ENCODE measurements at regions not wholly inside any gene's neighbourhood (a gene's known extent, or its start where the extent isn't known, plus 50 kb on each side); places are given as distances from the start of the nearest gene placed in this dataset.

DNA sequence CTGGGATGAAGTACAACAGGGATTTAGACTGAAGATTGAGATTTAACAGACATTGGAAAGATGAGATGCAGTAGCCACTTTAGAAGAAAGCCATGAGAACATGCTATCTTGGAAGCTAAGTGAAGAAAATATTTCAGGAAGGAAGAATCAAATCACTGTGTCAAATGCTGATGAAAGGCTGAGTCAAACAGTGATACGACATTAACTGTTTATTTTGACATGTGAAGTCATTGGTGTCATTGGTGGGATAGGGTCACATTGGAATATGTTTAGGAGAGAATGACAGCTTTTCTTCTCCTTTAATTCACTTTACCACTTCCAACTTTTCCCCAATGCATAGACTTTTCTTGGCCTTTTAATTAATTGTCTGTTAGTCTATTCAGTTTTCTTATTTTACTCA is 653.0 kb upstream of the BOD1L1 start:
- Histone ChIP-seq H3K4me3 (no peak overlapping the region), H3K27ac (no peak overlapping the region)
- DNase-seq (ENCODE audit: low spot score) = no peak
- TF ChIP-seq, protein P1, sequence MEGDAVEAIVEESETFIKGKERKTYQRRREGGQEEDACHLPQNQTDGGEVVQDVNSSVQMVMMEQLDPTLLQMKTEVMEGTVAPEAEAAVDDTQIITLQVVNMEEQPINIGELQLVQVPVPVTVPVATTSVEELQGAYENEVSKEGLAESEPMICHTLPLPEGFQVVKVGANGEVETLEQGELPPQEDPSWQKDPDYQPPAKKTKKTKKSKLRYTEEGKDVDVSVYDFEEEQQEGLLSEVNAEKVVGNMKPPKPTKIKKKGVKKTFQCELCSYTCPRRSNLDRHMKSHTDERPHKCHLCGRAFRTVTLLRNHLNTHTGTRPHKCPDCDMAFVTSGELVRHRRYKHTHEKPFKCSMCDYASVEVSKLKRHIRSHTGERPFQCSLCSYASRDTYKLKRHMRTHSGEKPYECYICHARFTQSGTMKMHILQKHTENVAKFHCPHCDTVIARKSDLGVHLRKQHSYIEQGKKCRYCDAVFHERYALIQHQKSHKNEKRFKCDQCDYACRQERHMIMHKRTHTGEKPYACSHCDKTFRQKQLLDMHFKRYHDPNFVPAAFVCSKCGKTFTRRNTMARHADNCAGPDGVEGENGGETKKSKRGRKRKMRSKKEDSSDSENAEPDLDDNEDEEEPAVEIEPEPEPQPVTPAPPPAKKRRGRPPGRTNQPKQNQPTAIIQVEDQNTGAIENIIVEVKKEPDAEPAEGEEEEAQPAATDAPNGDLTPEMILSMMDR (IDR thresholded peaks at IDR 0.05) = no peak

DNA sequence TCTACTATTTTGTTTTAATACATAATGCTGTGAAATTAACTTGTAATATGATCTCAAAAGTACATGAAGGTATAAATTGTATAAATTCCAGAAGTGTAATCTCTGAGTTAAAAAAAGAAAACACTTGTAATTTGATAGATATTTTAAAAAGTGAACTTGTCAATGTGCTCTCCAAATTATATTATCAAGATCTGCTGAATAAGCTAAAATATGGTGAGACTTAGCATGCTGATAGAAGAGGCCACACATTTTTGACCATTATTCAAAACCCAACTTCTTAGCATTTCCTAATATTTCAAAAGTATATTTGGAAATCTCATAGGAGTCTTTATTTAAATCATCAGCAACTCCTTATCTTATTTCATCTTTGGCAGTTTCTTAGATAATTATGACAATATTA is 657.1 kb upstream of the BOD1L1 start:
- no peak overlapping the region for H3K27ac ChIP-seq
- no peak for DNase-seq (ENCODE audit: low spot score)
- TF ChIP-seq, protein P1 (IDR thresholded peaks at IDR 0.05) = no peak
- H3K4me3 ChIP-seq = no peak overlapping the region

DNA sequence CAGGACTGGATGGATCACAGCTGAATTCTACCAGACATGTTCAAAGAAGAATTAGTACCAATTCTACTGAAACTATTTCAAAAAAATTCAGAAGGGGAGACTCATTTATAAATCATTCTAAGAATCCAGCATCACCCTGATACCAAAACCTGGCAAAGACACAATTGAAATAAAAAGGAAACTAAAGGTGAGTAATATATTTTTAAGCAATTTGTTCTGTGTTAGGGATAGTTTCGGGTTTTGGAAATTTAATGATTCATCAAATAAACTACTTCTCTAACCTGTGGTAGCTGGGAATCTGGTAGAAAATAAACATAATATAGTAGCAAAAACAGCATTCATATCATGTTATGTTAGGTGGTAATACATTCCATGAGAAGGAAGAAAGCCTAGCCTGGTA is 662.2 kb upstream of the BOD1L1 start:
- no peak overlapping the region for H3K27ac ChIP-seq
- DNase-seq (ENCODE audit: low spot score) = no peak
- TF ChIP-seq, protein P1 (IDR thresholded peaks at IDR 0.05) = no peak
- no peak overlapping the region for H3K4me3 ChIP-seq

DNA sequence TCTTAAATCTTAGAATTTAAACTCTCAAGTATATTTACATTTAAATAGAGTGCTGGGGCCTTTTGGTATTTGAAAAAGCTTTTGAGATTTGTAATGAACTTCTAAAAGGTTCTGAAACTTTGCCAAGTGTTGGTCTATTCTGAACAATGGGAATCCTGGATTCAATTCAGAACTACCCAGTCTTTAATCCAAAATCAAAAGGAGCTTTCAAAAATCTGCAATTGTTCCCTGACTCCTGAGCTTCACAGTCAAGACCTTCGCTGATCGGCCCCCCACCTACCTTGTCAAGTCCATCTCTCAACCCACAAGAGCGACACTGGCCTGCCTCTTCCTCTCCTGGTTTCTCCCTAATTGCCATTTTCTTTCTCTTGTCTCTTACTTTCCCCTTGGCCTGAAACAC is 666.1 kb upstream of the BOD1L1 start:
- H3K4me3 ChIP-seq = no peak overlapping the region
- DNase-seq (ENCODE audit: low spot score) = no peak

DNA sequence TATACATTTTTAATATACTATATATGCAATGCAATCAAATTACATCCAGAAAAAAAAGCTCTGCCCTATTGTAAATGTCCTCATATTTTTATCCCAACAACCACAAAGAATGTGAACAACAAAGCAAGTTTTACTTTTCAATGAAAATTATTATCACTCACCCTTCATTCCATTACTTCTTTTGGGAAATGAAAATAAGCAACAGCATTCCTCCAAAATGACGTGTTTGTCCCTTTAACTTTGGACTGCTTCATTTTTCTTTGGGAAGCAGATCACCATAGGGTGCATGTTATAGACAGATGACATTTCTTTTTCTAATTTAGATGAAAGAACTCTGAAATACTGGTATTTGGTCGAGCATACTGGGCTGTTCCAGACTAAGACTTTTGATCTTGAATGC is 667.1 kb upstream of the BOD1L1 start:
- no peak for DNase-seq (ENCODE audit: low spot score)
- TF ChIP-seq, protein P1 (IDR thresholded peaks at IDR 0.05) = no peak
- H3K4me3 ChIP-seq = no peak overlapping the region
- H3K27ac ChIP-seq = no peak overlapping the region

More for the DNA sequence above, 666.1 kb upstream of the BOD1L1 start:
- TF ChIP-seq, protein P1 (IDR thresholded peaks at IDR 0.05) = no peak
- H3K27ac ChIP-seq = no peak overlapping the region

DNA sequence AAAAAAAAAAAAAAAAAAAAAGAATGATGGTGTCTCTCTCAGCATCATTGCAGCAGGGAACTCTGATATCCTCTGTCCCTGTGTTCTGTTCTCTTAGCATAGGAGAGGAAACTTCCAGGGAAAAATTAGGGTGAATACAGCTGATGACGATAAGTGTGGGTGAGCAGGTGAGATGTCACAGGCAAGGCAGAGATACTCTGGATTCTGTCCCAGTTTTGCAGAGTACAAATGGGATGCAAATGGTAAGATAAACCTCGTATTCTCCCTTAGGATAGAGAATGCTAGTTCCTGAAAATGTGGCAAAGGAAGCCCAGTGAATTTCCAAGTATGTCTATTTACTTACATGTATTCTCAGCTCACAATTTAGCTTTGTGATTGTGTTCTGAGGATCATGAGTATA is 671.6 kb upstream of the BOD1L1 start:
- Histone ChIP-seq H3K27ac (no peak overlapping the region), H3K4me3 (no peak overlapping the region)
- DNase-seq (ENCODE audit: low spot score) = no peak
- TF ChIP-seq, protein P1 (IDR thresholded peaks at IDR 0.05) = no peak

DNA sequence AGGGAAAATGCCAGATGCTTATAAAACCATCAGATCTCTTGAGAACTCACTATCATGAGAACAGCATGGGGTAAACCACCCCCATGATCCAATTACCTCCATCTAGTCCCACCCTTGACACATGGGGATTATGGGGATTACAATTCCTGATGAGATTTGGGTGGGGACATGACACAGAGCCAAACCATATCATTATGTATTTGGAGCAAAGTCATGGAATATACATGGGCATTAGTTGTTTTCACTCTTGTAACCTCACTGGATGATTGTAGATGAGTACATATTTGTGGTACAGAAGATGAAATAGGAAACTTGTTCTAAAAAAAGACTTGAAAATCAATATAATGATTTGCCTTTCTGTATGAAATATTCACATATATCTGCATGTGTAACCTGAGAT is 674.5 kb upstream of the BOD1L1 start:
- DNase-seq (ENCODE audit: low spot score) = no peak
- no peak overlapping the region for H3K27ac ChIP-seq
- TF ChIP-seq, protein P1 (IDR thresholded peaks at IDR 0.05) = no peak
- H3K4me3 ChIP-seq = no peak overlapping the region

Data from coronary artery (tissue), 2 donors.